ENCODE measurements at regions not wholly inside any gene's neighbourhood (a gene's known extent, or its start where the extent isn't known, plus 50 kb on each side); places are given as distances from the start of the nearest gene placed in this dataset.

DNA sequence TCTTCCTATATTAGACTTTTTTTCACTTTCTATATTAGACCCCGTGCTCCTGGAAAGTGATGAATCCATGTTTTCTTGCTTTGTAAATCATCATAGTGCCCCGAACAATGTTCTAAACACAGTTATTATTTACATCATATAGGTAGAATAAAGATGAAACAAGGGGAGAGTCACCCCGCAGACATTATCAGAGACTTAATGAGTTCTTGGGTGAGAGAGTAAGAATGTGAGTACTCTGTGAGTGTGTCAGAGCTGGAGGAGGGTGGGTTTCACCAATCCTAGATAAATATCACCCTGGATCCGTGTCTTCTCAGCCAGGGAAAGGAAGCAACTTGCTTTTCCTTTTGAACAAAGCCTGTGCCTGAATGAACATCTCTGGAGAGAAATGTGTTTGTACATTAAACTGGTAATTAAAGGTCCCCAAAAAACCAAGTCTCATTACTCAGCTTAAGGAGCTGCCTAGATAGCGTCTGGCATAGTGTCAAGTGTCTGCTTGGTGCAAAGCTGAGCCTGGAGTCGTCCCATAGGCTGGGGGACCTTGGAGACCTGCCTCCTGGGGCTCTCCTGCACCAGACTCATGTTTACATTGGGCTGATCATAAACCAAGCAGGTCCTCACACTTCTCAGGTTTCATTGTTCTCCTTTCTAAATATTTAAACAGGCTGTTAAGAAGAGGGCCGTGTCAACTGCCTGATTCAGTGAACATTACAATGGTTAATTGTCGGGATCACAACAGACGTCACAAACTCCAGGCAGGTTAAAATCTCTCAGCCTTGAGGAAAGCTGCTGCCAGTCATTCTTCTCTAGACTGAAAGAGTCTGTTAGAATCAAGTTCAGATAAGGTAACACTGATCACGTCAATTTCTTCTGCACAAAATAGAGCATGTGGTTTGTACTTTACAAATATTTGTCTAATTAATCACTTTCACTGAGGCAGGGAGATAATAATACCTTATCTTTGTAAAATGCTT, 179.7 kb upstream of the MYLIP start:
- H3K79me2 ChIP-seq (ENCODE audit: control insufficient read depth, low read length), result no peaks in the 10 kb centered on the region
- H3K4me1 ChIP-seq (ENCODE audit: control insufficient read depth, low read length), result peaks cover 35% of the 10 kb centered on the region
- no peak overlapping the region for H3K4me3 ChIP-seq (ENCODE audit: low read length)
- H3K9me2 ChIP-seq (replicated peaks; ENCODE audit: control insufficient read depth, low read length), result no peaks in the 10 kb centered on the region
- no peak overlapping the region for H3K27ac ChIP-seq (ENCODE audit: low read depth, low read length)
- no peaks in the 10 kb centered on the region for H3F3A ChIP-seq (ENCODE audit: control insufficient read depth, insufficient read depth)
- no peak for TF ChIP-seq EZH2phosphoT487 (IDR thresholded peaks at IDR 0.05; ENCODE audit: borderline replicate concordance, low read length)
- TF ChIP-seq, protein P1, sequence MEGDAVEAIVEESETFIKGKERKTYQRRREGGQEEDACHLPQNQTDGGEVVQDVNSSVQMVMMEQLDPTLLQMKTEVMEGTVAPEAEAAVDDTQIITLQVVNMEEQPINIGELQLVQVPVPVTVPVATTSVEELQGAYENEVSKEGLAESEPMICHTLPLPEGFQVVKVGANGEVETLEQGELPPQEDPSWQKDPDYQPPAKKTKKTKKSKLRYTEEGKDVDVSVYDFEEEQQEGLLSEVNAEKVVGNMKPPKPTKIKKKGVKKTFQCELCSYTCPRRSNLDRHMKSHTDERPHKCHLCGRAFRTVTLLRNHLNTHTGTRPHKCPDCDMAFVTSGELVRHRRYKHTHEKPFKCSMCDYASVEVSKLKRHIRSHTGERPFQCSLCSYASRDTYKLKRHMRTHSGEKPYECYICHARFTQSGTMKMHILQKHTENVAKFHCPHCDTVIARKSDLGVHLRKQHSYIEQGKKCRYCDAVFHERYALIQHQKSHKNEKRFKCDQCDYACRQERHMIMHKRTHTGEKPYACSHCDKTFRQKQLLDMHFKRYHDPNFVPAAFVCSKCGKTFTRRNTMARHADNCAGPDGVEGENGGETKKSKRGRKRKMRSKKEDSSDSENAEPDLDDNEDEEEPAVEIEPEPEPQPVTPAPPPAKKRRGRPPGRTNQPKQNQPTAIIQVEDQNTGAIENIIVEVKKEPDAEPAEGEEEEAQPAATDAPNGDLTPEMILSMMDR (IDR thresholded peaks at IDR 0.05; ENCODE audit: low read depth, low read length, poor library complexity, severe bottlenecking), result no peak
- H3K9me3 ChIP-seq (ENCODE audit: control insufficient read depth, insufficient read depth, low read length), result no peaks in the 10 kb centered on the region
- H3K36me3 ChIP-seq (ENCODE audit: control insufficient read depth, low read length), result no peaks in the 10 kb centered on the region
- H4K20me1 ChIP-seq (ENCODE audit: control insufficient read depth, insufficient read depth, low read depth, low read length), result no peaks in the 10 kb centered on the region
- no peaks in the 10 kb centered on the region for H3K27me3 ChIP-seq (ENCODE audit: control insufficient read depth, low read length)
- no peak overlapping the region for H3K4me2 ChIP-seq (ENCODE audit: low read length)

DNA sequence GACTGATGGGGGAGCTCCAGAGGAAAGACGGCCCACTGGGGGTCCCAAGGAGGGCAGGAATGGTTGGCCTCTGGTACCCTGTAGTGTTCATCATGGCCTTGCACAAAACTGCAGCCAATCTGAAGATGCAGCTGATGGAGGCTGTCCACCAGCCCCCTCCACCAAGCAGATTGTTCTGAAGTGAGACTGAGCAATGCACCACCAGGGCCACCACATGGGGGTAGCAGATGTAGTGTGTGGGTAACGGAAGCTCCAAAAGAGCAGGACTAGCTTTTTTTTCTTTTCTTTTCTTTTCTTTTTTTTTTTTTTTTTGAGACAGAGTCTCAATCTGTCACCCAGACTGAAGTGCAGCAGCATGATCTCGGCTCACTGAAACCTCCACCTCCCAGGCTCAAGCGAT, 181.0 kb upstream of the MYLIP start:
- Histone ChIP-seq H3K27ac (ENCODE audit: low read depth, low read length) (no peak overlapping the region), H3K4me1 (ENCODE audit: control insufficient read depth, low read length) (peaks cover 22% of the 10 kb centered on the region), H3K27me3 (ENCODE audit: control insufficient read depth, low read length) (peaks cover 3% of the 10 kb centered on the region; the same call in 1 of the 2 replicates), H3K79me2 (ENCODE audit: control insufficient read depth, low read length) (no peaks in the 10 kb centered on the region), H3K4me3 (ENCODE audit: low read length) (no peak overlapping the region), H3K4me2 (ENCODE audit: low read length) (no peak overlapping the region), H3K9me3 (ENCODE audit: control insufficient read depth, insufficient read depth, low read length) (no peaks in the 10 kb centered on the region), H3F3A (ENCODE audit: control insufficient read depth, insufficient read depth) (no peaks in the 10 kb centered on the region), H4K20me1 (ENCODE audit: control insufficient read depth, insufficient read depth, low read depth, low read length) (no peaks in the 10 kb centered on the region), H3K9me2 (replicated peaks; ENCODE audit: control insufficient read depth, low read length) (no peaks in the 10 kb centered on the region), H3K36me3 (ENCODE audit: control insufficient read depth, low read length) (no peaks in the 10 kb centered on the region)
- no peak for TF ChIP-seq EZH2phosphoT487 (IDR thresholded peaks at IDR 0.05; ENCODE audit: borderline replicate concordance, low read length)
- TF ChIP-seq, protein P1 (IDR thresholded peaks at IDR 0.05; ENCODE audit: low read depth, low read length, poor library complexity, severe bottlenecking), result no peak

DNA sequence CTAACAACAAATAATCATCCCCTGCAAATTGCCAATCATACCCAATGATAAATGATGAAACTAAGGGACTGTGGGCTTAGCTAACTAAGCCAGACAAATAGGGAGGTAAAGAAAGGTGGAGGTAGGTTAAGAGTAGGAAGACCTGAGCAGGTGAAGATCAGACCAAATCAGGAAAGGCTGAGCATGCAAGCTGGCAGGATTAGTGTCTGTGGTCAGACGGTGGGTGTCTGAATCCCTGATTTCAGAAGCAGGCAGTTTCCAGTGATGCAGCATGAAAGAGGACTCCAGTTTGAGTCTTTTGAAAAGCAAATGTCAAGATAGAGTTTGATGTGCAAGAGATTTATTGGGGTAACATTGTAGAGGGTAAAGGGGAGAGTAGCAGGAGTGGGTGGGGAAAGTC, 181.4 kb upstream of the MYLIP start:
- Histone ChIP-seq H4K20me1 (ENCODE audit: control insufficient read depth, insufficient read depth, low read depth, low read length) (no peaks in the 10 kb centered on the region), H3K4me3 (ENCODE audit: low read length) (no peak overlapping the region), H3F3A (ENCODE audit: control insufficient read depth, insufficient read depth) (no peaks in the 10 kb centered on the region), H3K36me3 (ENCODE audit: control insufficient read depth, low read length) (no peaks in the 10 kb centered on the region), H3K27ac (ENCODE audit: low read depth, low read length) (no peak overlapping the region), H3K79me2 (ENCODE audit: control insufficient read depth, low read length) (no peaks in the 10 kb centered on the region), H3K4me1 (ENCODE audit: control insufficient read depth, low read length) (peaks cover 17% of the 10 kb centered on the region), H3K27me3 (ENCODE audit: control insufficient read depth, low read length) (peaks cover 4% of the 10 kb centered on the region; the same call in 1 of the 2 replicates), H3K4me2 (ENCODE audit: low read length) (no peak overlapping the region), H3K9me3 (ENCODE audit: control insufficient read depth, insufficient read depth, low read length) (no peaks in the 10 kb centered on the region), H3K9me2 (replicated peaks; ENCODE audit: control insufficient read depth, low read length) (no peaks in the 10 kb centered on the region)
- TF ChIP-seq EZH2phosphoT487 (IDR thresholded peaks at IDR 0.05; ENCODE audit: borderline replicate concordance, low read length), result no peak
- TF ChIP-seq, protein P1 (IDR thresholded peaks at IDR 0.05; ENCODE audit: low read depth, low read length, poor library complexity, severe bottlenecking), result no peak

All from DOHH2 (cell line).